ENCODE measurements at regions not wholly inside any gene's neighbourhood (a gene's known extent, or its start where the extent isn't known, plus 50 kb on each side); places are given as distances from the start of the nearest gene placed in this dataset.

DNA sequence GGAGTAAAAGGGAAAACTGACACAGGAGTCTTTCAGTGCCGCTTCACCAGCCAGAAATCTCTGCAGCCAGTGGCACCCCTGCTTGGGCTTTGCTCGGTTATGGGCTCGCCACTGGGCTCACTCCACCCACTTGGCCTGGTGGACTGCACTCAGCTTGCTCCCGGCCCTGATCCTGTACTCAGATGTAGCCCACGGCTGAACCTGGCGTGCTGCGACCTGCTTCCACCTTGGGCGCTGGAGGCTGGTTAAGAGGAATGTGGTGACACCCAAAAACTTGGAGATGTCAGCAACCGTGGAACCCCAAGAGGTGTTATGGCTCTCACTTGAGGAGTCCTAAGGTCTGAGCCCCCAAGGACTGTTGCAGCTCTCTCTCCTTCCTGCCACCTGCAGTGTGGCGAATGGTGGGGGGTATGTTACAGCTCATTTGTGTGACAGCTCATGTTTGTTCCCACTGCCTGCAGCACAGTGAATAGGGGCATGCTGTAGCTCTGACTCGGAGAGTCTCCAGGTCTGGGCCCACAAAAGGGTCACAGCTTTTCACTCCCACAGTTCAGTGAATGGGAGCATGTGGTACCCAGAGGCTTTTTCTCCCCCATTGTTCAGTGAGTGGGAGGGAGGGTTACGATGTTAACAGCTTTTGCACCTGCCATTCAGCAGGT is 1124.5 kb upstream of the ATXN8OS start:
- no peak for DNase-seq
- TF ChIP-seq, protein P1, sequence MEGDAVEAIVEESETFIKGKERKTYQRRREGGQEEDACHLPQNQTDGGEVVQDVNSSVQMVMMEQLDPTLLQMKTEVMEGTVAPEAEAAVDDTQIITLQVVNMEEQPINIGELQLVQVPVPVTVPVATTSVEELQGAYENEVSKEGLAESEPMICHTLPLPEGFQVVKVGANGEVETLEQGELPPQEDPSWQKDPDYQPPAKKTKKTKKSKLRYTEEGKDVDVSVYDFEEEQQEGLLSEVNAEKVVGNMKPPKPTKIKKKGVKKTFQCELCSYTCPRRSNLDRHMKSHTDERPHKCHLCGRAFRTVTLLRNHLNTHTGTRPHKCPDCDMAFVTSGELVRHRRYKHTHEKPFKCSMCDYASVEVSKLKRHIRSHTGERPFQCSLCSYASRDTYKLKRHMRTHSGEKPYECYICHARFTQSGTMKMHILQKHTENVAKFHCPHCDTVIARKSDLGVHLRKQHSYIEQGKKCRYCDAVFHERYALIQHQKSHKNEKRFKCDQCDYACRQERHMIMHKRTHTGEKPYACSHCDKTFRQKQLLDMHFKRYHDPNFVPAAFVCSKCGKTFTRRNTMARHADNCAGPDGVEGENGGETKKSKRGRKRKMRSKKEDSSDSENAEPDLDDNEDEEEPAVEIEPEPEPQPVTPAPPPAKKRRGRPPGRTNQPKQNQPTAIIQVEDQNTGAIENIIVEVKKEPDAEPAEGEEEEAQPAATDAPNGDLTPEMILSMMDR (IDR thresholded peaks at IDR 0.05) = no peak
- TF ChIP-seq POLR2A (IDR thresholded peaks at IDR 0.05) (no peak), EP300 (IDR thresholded peaks at IDR 0.05; ENCODE audit: low read depth) (no peak), POLR2AphosphoS5 (IDR thresholded peaks at IDR 0.05) (no peak)
- no peaks in the 10 kb centered on the region for H3K36me3 ChIP-seq
- intact Hi-C loops (cut with DNase I; ENCODE audit: low total_unique reads) (no loop called here), in situ Hi-C loops (cut with MboI; ENCODE audit: low pct_ligation_motif_present in 1 of 4, low pct_unique_long_range_greater_than_20kb in 1 of 4, low sequenced_read_pairs in 3 of 4) (no loop called here)
- H3K27me3 ChIP-seq = no peaks in the 10 kb centered on the region
- H3K4me1 ChIP-seq = no peaks in the 10 kb centered on the region
- WGBS, 2 donors (ENCODE audit: low coverage in 1 of 2) = 85% methylated on average over 12 of the region's 12 CpGs; no CpG with 5 or more reads in 1 of the 2 donors
- no peak overlapping the region for H3K27ac ChIP-seq
- no peak overlapping the region for H3K4me3 ChIP-seq
- no peaks in the 10 kb centered on the region for H3K9me3 ChIP-seq

DNA sequence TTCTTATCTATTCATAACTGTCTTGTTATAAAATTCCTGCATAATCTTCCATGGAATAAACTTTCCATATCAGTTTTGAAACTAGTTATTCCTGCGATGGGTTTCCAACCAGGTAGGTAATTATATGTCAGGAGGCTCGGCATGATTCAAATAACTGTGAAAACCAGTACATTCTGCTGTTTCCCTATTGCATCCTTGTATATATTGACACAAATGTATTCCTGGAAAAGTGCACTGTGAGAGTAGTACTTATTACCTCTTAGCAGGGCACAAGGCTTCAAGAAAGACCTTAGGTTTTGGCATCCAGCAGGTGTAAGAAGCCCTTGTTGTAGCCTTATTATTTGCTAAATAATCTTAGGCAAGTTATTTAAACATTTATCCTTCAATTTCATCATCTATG is 1131.3 kb upstream of the ATXN8OS start:
- TF ChIP-seq, protein P1 (IDR thresholded peaks at IDR 0.05) = no peak
- no peak for TF ChIP-seq POLR2AphosphoS5 (IDR thresholded peaks at IDR 0.05)
- no peak for TF ChIP-seq EP300 (IDR thresholded peaks at IDR 0.05; ENCODE audit: low read depth)
- TF ChIP-seq POLR2A (IDR thresholded peaks at IDR 0.05) = no peak
- in situ Hi-C loops (cut with MboI; ENCODE audit: low pct_ligation_motif_present in 1 of 4, low pct_unique_long_range_greater_than_20kb in 1 of 4, low sequenced_read_pairs in 3 of 4) (no loop called here), intact Hi-C loops (cut with DNase I; ENCODE audit: low total_unique reads) (no loop called here)
- H3K9me3 ChIP-seq = no peaks in the 10 kb centered on the region
- H3K4me3 ChIP-seq = no peak overlapping the region
- no peaks in the 10 kb centered on the region for H3K4me1 ChIP-seq
- H3K27ac ChIP-seq = no peak overlapping the region
- no peaks in the 10 kb centered on the region for H3K27me3 ChIP-seq
- no peaks in the 10 kb centered on the region for H3K36me3 ChIP-seq
- DNase-seq = no peak
- 67 to 85% methylated on average over 2 of the region's 2 CpGs for WGBS, 2 donors (ENCODE audit: low coverage in 1 of 2)

DNA sequence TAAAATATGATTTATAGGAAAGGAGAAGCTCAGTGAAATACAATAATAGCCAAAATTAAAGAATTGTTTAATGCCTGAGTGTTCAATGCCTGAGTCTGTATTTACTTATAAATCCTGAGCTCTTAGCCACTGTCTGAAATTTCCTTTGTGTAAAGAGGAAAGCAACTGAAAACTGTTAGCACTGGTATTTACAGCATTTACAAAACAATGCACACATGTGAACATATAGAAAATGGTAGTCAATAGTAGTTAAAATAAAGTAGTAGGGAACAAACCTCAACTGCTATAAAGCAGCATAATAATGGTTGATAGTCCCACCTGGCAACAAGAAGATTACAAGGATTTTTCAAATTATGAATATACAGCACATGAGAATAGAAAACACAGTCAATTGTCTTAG is 1137.1 kb upstream of the ATXN8OS start:
- intact Hi-C loops (cut with DNase I; ENCODE audit: low total_unique reads) (no loop called here), in situ Hi-C loops (cut with MboI; ENCODE audit: low pct_ligation_motif_present in 1 of 4, low pct_unique_long_range_greater_than_20kb in 1 of 4, low sequenced_read_pairs in 3 of 4) (no loop called here)
- H3K4me3 ChIP-seq = no peak overlapping the region
- no peaks in the 10 kb centered on the region for H3K4me1 ChIP-seq
- H3K27me3 ChIP-seq = no peaks in the 10 kb centered on the region
- no peak overlapping the region for H3K27ac ChIP-seq
- DNase-seq = no peak
- TF ChIP-seq POLR2AphosphoS5 (IDR thresholded peaks at IDR 0.05) = no peak
- no peaks in the 10 kb centered on the region for H3K9me3 ChIP-seq
- no peaks in the 10 kb centered on the region for H3K36me3 ChIP-seq

DNA sequence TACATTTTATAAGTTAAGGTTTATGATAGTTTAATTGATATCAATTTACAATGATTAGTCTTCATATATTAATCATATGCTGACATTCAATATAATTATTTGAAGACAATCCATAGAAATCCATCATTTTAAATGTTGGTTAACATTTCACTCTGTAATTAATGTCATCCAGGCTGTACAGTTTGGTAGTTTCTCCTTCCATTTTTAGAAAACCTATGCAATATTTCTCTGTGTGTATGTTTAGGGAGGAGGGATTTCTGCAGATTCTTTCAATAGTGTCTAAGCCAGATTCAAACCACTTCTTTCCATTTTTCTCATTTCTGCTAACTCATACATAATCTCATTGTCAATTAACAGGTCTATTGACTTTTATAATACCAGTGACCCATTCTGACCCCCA is 1159.0 kb upstream of the ATXN8OS start:
- no peak for DNase-seq
- TF ChIP-seq EP300 (IDR thresholded peaks at IDR 0.05; ENCODE audit: low read depth) (no peak), POLR2A (IDR thresholded peaks at IDR 0.05) (no peak), POLR2AphosphoS5 (IDR thresholded peaks at IDR 0.05) (no peak)
- TF ChIP-seq, protein P1 (IDR thresholded peaks at IDR 0.05) = no peak
- Histone ChIP-seq H3K36me3 (no peaks in the 10 kb centered on the region), H3K4me1 (no peaks in the 10 kb centered on the region), H3K27ac (no peak overlapping the region), H3K4me3 (no peak overlapping the region), H3K27me3 (no peaks in the 10 kb centered on the region), H3K9me3 (no peaks in the 10 kb centered on the region)
- in situ Hi-C loops (cut with MboI; ENCODE audit: low pct_ligation_motif_present in 1 of 4, low pct_unique_long_range_greater_than_20kb in 1 of 4, low sequenced_read_pairs in 3 of 4) (no loop called here), intact Hi-C loops (cut with DNase I; ENCODE audit: low total_unique reads) (no loop called here)

DNA sequence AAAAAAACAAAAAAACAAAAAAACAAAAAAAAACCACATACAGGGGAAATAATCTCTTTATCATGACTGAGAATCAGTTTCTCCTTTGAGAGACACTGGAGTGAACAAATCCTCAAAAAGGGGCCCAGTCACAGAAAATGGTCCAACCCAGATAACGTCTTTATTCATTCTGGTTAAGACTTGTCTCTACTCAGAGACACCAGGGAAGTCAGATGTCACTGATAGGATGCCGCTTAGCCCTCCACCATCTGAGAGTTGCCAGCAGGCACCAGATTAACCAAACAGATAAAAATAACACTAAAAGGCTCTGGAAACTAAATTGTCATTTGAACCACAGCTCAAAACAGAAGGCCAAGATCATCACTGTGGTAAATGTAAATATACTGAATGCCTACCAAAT is 1163.4 kb upstream of the ATXN8OS start:
- 80 to 94% methylated on average over 2 of the region's 2 CpGs for WGBS, 2 donors (ENCODE audit: low coverage in 1 of 2)
- H3K27me3 ChIP-seq = no peaks in the 10 kb centered on the region
- no peaks in the 10 kb centered on the region for H3K9me3 ChIP-seq
- in situ Hi-C loops (cut with MboI; ENCODE audit: low pct_ligation_motif_present in 1 of 4, low pct_unique_long_range_greater_than_20kb in 1 of 4, low sequenced_read_pairs in 3 of 4) = no loop called here
- no peaks in the 10 kb centered on the region for H3K4me1 ChIP-seq
- TF ChIP-seq EP300 (IDR thresholded peaks at IDR 0.05; ENCODE audit: low read depth) = no peak
- TF ChIP-seq POLR2A (IDR thresholded peaks at IDR 0.05) = no peak
- TF ChIP-seq, protein P1 (IDR thresholded peaks at IDR 0.05) = no peak
- no peak for TF ChIP-seq POLR2AphosphoS5 (IDR thresholded peaks at IDR 0.05)
- no peaks in the 10 kb centered on the region for H3K36me3 ChIP-seq
- intact Hi-C loops (cut with DNase I; ENCODE audit: low total_unique reads) = no loop called here
- H3K27ac ChIP-seq = no peak overlapping the region
- no peak overlapping the region for H3K4me3 ChIP-seq
- DNase-seq = no peak

All from transverse colon (tissue), 4 donors.